NCI-H2171 (cell line): ENCODE measurements at regions not wholly inside any gene's neighbourhood (a gene's known extent, or its start where the extent isn't known, plus 50 kb on each side); places are given as distances from the start of the nearest gene placed in this dataset.
"Not testable (repeated sequence)": the region's sequence is repeated elsewhere in the genome, so short reads cannot be mapped to it uniquely, and the experiment has no call there.

Experiments
- DNase-seq: peaks from one replicate; lab custom pipeline; 2025; lab: John Stamatoyannopoulos, UW

GRCh38 chr20:55415567-55416142, 589.7 kb downstream of the CBLN4 start:
- DNase-seq: no peak

GRCh38 chr20:55412508-55412907, 592.8 kb downstream of the CBLN4 start:
- DNase-seq: not testable (repeated sequence)

DNA sequence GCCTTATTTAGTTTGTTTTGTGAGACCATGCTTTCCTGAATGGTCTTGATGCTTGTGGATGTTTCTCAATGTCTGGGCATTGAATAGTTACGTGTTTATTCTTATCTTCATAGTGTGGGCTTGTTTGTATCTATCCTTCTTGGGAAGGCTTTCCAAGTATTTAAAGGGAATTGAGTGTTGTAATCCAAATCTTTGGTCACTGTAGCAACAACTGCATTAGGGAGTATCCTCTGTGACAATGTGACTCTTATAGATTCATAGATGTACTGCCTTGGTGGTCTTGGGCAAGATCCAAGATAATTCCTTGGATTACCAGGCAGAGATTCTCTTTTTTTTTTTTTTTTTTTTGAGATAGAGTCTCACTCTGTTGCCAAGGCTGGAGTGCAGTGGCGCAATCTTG, 598.4 kb downstream of the CBLN4 start:
- DNase-seq: no peak

DNA sequence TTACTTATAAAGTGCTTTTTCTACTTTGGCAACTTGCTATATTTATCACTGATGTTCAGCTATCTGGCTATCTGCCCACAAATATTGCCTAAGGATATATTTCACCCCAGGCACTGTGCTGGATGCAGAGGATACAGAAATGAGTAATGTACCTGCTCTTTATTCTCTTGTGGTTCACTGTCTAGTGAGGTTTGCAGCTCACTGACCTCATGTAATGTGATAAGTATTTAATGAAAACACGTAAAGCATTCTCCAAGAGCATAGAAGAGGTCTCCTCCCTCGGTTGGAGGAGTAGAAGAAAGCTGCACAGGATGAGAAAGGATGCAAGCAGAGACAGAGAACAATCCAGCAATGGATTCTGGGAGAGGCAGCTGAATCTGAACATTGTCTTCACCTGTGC, 610.7 kb downstream of the CBLN4 start:
- DNase-seq: no peak

GRCh38 chr20:55390791-55391190, 614.5 kb downstream of the CBLN4 start:
- no peak for DNase-seq

- no peak for DNase-seq
These were observed 618.6 kb downstream of the CBLN4 start for GRCh38 chr20:55386686-55387085.

DNA sequence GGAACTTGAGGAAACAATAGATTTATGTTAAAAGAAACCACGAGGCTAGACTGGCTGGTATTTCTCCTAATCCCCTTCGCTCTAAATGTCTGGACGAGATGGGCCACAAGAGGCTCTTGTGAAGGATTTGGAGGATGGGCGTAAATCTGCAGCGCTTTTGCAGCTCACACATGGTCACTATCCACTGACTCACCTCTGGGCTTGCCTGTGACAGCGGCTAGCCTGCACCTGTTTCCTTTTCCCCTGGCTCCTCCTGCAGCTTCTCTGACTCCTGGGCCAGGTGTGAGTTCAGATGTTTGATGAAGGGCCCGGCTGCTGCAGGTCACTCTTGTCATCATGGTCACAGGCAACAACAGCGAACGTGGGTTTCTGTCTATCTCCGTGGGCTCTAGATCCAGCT, 629.4 kb downstream of the CBLN4 start:
- DNase-seq: no peak

DNA sequence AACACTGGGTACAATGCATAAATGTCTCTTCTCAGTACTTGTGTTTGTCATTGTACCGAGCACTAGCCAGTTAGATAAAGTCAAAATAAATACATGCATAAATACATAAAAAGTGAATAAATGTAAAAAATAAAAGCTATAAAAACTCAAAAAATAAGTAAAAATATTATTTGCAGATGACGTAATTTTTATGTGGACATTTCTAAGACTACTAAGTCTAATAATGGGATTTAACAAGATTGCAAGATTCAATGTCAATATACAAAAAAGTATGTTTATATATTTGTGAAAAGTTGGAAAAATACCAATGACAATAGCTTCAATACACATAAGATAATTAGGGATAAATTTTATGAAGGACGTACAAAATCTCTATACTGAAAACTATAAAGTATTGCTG, 639.6 kb downstream of the CBLN4 start:
- DNase-seq: no peak

DNA sequence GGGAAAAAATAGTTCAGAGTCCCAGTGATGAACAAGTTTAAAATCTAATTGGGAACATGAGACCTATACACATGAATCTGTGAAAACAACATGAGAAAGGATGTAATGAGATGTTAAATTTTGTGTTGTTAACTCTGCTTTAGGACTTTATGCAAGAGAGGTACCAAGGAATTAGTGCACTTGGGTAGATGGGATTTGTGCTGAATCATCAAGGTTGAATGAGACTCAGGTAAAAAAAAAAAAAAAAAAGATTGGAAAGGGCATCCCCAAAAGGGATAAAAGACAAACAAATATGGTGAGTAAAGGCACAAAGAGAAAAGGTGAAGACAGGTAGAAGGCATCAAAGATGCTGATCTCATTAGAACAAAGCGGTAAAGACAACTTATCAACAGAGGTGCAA, 644.4 kb downstream of the CBLN4 start:
- DNase-seq: no peak

GRCh38 chr20:55354720-55355119, 650.6 kb downstream of the CBLN4 start:
- DNase-seq: no peak

DNA sequence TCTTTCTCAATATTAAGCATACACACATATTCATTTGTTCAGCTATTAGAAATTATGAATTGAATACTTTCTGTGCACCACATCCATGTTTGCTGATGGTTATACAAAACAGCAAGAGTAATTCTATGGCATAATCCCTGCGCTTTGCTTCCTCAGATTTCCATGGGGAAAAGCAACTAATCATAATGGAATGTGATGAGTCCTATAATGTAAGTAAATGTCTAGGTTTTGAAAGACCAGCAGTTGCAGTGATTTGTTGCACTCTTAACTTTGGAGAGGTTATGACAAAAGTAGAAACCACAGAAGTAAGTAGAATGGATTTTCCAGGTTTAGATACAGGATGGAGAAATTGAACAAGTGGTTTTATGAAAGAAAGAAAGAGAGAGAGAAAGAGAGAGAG, 652.1 kb downstream of the CBLN4 start:
- no peak for DNase-seq

- DNase-seq: no peak
These were observed 657.1 kb downstream of the CBLN4 start for GRCh38 chr20:55348223-55348622.

GRCh38 chr20:55342822-55343221, 662.5 kb downstream of the CBLN4 start:
- no peak for DNase-seq

- DNase-seq: no peak
These were observed 671.5 kb downstream of the CBLN4 start for GRCh38 chr20:55333798-55334197.

- no peak for DNase-seq
These were observed 676.2 kb downstream of the CBLN4 start for GRCh38 chr20:55329108-55329507.

DNA sequence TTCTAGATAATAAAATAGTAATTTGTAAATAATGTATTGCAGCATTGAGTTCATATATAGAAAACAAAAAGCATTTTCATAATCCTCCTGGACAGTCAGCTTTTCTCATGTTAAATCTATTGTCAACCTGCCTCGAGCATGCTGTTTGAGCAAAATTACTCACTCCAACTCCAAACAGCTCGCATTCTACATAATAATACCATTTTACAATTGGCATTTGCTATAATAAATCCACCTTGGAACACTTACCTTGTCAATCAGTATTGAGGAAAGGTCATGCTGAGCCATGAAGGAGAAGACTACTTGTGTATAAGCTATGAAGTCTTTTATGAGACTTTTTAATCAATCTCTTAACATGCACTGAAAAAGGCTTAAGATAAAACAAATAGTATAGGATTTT, 682.6 kb downstream of the CBLN4 start:
- DNase-seq: no peak

DNA sequence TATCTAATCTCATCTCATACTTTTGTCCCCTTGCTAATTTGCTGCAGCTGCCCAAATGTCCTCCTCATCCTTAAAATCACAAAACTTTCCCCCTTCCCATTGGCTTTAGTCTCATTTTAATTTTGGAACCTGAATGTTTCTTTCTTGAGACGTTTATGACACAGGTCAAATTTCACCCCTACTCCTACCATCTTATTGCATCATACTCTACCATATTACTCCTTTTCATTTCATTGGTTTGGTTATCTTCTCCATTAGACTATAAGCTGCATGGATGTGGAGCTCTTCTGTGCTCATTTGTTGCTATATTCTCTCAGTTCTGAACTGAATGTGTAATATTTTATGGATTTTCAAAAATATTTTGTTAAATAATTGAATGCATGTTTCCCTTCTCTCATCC, 688.6 kb downstream of the CBLN4 start:
- DNase-seq: no peak

GRCh38 chr20:55310844-55311243, 694.5 kb downstream of the CBLN4 start:
- not testable (repeated sequence) for DNase-seq

- no peak for DNase-seq
These were observed 714.1 kb downstream of the CBLN4 start for GRCh38 chr20:55291261-55291660.

- no peak for DNase-seq
These were observed 721.4 kb downstream of the CBLN4 start for GRCh38 chr20:55283889-55284288.

GRCh38 chr20:55273149-55273548, 732.2 kb downstream of the CBLN4 start:
- no peak for DNase-seq

- DNase-seq: no peak
These were observed 733.9 kb downstream of the CBLN4 start for GRCh38 chr20:55271371-55271770.

DNA sequence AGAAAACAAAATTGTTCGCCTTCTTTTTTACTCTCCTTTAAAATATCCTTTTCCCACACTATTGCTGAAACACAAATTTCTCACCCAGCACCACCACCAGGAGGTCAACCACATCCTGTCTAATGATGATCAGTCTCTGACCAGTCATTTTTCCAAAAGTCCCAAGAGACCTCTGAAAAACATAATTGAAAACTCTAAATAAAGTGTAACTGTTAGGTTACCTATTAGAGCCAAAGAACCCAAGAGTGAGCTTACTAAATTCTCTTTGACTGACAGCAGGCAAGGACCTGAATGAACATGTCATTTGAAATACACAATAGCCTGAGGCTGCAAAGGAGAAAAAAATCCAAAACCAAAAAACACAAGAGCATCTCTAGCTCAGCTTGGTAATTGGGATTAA, 735.4 kb downstream of the CBLN4 start:
- no peak for DNase-seq

DNA sequence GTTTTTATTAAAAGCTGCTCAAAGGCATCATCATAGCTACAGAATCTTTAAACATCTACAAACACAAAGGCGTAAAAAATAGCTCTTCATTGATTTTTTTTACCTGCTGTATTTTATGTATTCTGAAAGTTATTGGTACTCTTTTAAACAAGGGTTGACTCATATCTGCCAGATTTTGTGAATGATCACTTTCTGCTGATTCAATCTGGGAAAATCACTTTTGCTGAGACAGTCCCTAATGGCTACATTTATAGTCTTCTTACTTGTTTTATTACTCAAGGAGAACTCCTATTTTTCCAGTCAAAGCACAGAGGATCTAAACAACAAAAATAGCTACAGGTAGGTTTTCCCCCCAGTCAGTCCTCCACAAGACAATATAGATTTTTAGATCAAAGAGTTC, 739.0 kb downstream of the CBLN4 start:
- DNase-seq: no peak
